Endothelial cell of umbilical vein (primary cell): ENCODE measurements at regions not wholly inside any gene's neighbourhood (a gene's known extent, or its start where the extent isn't known, plus 50 kb on each side); places are given as distances from the start of the nearest gene placed in this dataset.

Experiments used
- BruUV-seq: library from RNA; stranded (reverse); fragments of 400-500 nt; replicated peaks from 2 replicates; lab custom pipeline; 2021; lab: Mats Ljungman, UMichigan
- CTCF ChIA-PET: fragments of 300-600, 350-600 bp; sonication (Branson Sonifier 250); formaldehyde crosslinking; loops from one replicate; lab custom pipeline; 2021; ENCODE audit warnings: antibody characterized with exemption, inconsistent platforms; lab: Charles Lee
- POLR2A ChIA-PET: fragments of 300-600, 350-600 bp; sonication (Branson Sonifier 250); formaldehyde crosslinking; loops from one replicate; lab custom pipeline; 2021; ENCODE audit warnings: antibody characterized with exemption, inconsistent platforms; lab: Charles Lee
- DNase-seq: peaks from one replicate; pipeline ENCODE4 v3.0.0-alpha.2; 2011; ENCODE audit warnings: low read depth, low spot score
- FAIRE-seq: peaks from 2 replicates; lab custom pipeline; 2011; peaks lifted over from hg19 to GRCh38; lab: Jason Lieb, UNC
- H2AFZ ChIP-seq: 2 replicates; pipeline ENCODE4 v1.6.0; 2012; ENCODE audit warnings: low read depth, low read length, control low read depth, inconsistent platforms
- H3K27ac ChIP-seq: 2 replicates; pipeline ENCODE4 v1.5.1; 2011; ENCODE audit warnings: low read depth, mild to moderate bottlenecking, control low read depth, low read length, moderate library complexity; ENCODE audit not compliant: insufficient read depth
- H3K27me3 ChIP-seq, 2 experiments: 2 replicates each; pipeline versions ENCODE4 v1.6.0 to v1.6.1; 2011; ENCODE audit warnings: low read length in 2 of 2, mixed read lengths in 1 of 2; ENCODE audit not compliant: control insufficient read depth in 2 of 2, insufficient read depth in 2 of 2
- H3K36me3 ChIP-seq, 2 experiments: 2 replicates in 1 of 2; 3 replicates in 1 of 2; pipeline ENCODE4 v1.5.1; 2011; ENCODE audit warnings: low read length in 2 of 2, mild to moderate bottlenecking in 1 of 2, moderate library complexity in 1 of 2; ENCODE audit not compliant: control insufficient read depth in 2 of 2, insufficient read depth in 2 of 2; ENCODE audit errors: extremely low read depth in 1 of 2
- H3K4me1 ChIP-seq: 3 replicates; pipeline ENCODE4 v1.5.1; 2011; ENCODE audit warnings: mild to moderate bottlenecking, low read length; ENCODE audit not compliant: control insufficient read depth, insufficient read depth; ENCODE audit errors: extremely low read depth
- H3K4me2 ChIP-seq: 2 replicates; pipeline ENCODE4 v1.6.1; 2011; ENCODE audit warnings: low read length, control low read depth, mixed read lengths; ENCODE audit not compliant: insufficient read depth
- H3K4me3 ChIP-seq, 3 experiments: fragments of 200-600 bp in 1 of 3; sonication (generic), shearing (Covaris generic) in 1 of 3; replicated peaks in 1 of 3; 2 replicates each; pipeline ENCODE4 v1.5.1; 2011 to 2016; ENCODE audit warnings: control low read depth in 3 of 3, low read length in 3 of 3, mild to moderate bottlenecking in 2 of 3, inconsistent platforms in 1 of 3, low read depth in 1 of 3, moderate library complexity in 1 of 3; ENCODE audit not compliant: insufficient read depth in 1 of 3
- H3K79me2 ChIP-seq: 2 replicates; pipeline ENCODE4 v1.6.0; 2012; ENCODE audit warnings: low read length, inconsistent platforms; ENCODE audit not compliant: control insufficient read depth, insufficient read depth
- H3K9ac ChIP-seq: replicated peaks from 2 replicates; pipeline ENCODE3; 2011; ENCODE audit warnings: low read length, control low read depth; ENCODE audit not compliant: insufficient read depth; ENCODE audit errors: extremely low read depth
- H3K9me1 ChIP-seq: replicated peaks from 3 replicates; pipeline ENCODE4 v1.6.0; 2011; ENCODE audit warnings: mild to moderate bottlenecking, low read length; ENCODE audit not compliant: control insufficient read depth, insufficient read depth; ENCODE audit errors: extremely low read depth
- H3K9me3 ChIP-seq: replicated peaks from 2 replicates; pipeline ENCODE4 v1.5.1; 2012; ENCODE audit warnings: low read length, inconsistent platforms; ENCODE audit not compliant: control insufficient read depth, insufficient read depth
- H4K20me1 ChIP-seq: replicated peaks from 2 replicates; pipeline ENCODE3; 2011; ENCODE audit warnings: mild to moderate bottlenecking, low read length; ENCODE audit not compliant: control insufficient read depth, insufficient read depth; ENCODE audit errors: extremely low read depth
- CTCF ChIP-seq, 2 donors: IDR thresholded peaks; 1 replicate in 1 of 2; 2 replicates in 1 of 2; pipeline ENCODE4 v1.5.1; 2011; ENCODE audit warnings: low read length in 2 of 2, mild to moderate bottlenecking in 2 of 2, moderate library complexity in 2 of 2, control low read depth in 1 of 2, inconsistent platforms in 1 of 2, low read depth in 1 of 2; ENCODE audit not compliant: insufficient read depth in 1 of 2; ENCODE audit errors: extremely low read depth in 1 of 2
- EZH2 ChIP-seq: IDR thresholded peaks from 2 replicates; pipeline ENCODE4 v1.6.1; 2012; ENCODE audit warnings: borderline replicate concordance, low read depth, mild to moderate bottlenecking, moderate library complexity, low read length, inconsistent platforms; ENCODE audit not compliant: severe bottlenecking
- FOS ChIP-seq: IDR thresholded peaks from 2 replicates; pipeline ENCODE4 v1.6.1; 2011; ENCODE audit warnings: mild to moderate bottlenecking, low read length, moderate library complexity, borderline replicate concordance; ENCODE audit not compliant: insufficient read depth
- GATA2 ChIP-seq: IDR thresholded peaks from 2 replicates; pipeline ENCODE4 v1.7.0; 2011; ENCODE audit warnings: low read depth, mild to moderate bottlenecking, moderate library complexity, mixed read lengths, low read length; ENCODE audit not compliant: insufficient read length, insufficient read depth
- JUN ChIP-seq: IDR thresholded peaks from 2 replicates; pipeline ENCODE4 v1.6.1; 2011; ENCODE audit warnings: borderline replicate concordance, low read depth; ENCODE audit not compliant: insufficient read length, insufficient read depth
- MAX ChIP-seq: IDR thresholded peaks from 2 replicates; pipeline ENCODE4 v1.6.1; 2011; ENCODE audit not compliant: insufficient read depth, insufficient read length
- MYC ChIP-seq: IDR thresholded peaks from one replicate; pipeline ENCODE4 v1.6.1; 2011; ENCODE audit warnings: mild to moderate bottlenecking, low read depth, low read length
- POLR2A ChIP-seq: IDR thresholded peaks from 2 replicates; pipeline ENCODE4 v1.6.1; 2012; ENCODE audit warnings: low read depth, mild to moderate bottlenecking, control low read depth, low read length
- POLR2AphosphoS5 ChIP-seq: IDR thresholded peaks from 2 replicates; pipeline ENCODE4 v1.6.1; 2012; ENCODE audit warnings: low read depth, mild to moderate bottlenecking, control low read depth, low read length, moderate library complexity; ENCODE audit not compliant: insufficient read depth
- dilution Hi-C: fragments of 300-500 bp; cut with MboI; formaldehyde crosslinking; loops from one replicate; pipeline ENCODE4 v1.15.0; 2019; ENCODE audit warnings: low sequenced_read_pairs; ENCODE audit not compliant: extremely low pct_ligation_motif_present
- intact Hi-C: fragments of 100-400 bp; cut with micrococcal nuclease; formaldehyde crosslinking; loops from one replicate; pipeline ENCODE4 v1.10.0; 2022

GRCh38 chr1:102420034-102420433, 423.3 kb upstream of the OLFM3 start:
- Histone ChIP-seq H3K27ac (no peak overlapping the region), H3K79me2 (no peaks in the 10 kb centered on the region), H4K20me1 (no peaks in the 10 kb centered on the region), H3K9me1 (no peaks in the 10 kb centered on the region), H2AFZ (no peak overlapping the region), H3K4me3 (no peak overlapping the region), H3K27me3 (no peaks in the 10 kb centered on the region), H3K9ac (no peak overlapping the region), H3K4me1 (no peaks in the 10 kb centered on the region), H3K9me3 (no peaks in the 10 kb centered on the region), H3K36me3 (no peaks in the 10 kb centered on the region), H3K4me2 (no peak overlapping the region)
- TF ChIP-seq FOS (no peak), GATA2 (no peak), EZH2 (no peak), JUN (no peak), POLR2A (no peak), MAX (no peak), POLR2AphosphoS5 (no peak), MYC (no peak), CTCF (IDR thresholded peaks at IDR 0.05; ENCODE audit: extremely low read depth in 1 of 2, insufficient read depth in 1 of 2, low read depth in 1 of 2, low read length in 2 of 2) (no peak)
- CTCF ChIA-PET, result no interaction called here
- dilution Hi-C loops (no loop called here), intact Hi-C loops (no loop called here)
- DNase-seq (no peak), FAIRE-seq (no peak)
- POLR2A ChIA-PET, result no interaction called here
- no TSS peak for BruUV-seq
